ENCODE measurements at regions not wholly inside any gene's neighbourhood (a gene's known extent, or its start where the extent isn't known, plus 50 kb on each side); places are given as distances from the start of the nearest gene placed in this dataset.

- TF ChIP-seq POLR2A (IDR thresholded peaks at IDR 0.05; ENCODE audit: extremely low read depth, insufficient read length) (no peak), CTCF (IDR thresholded peaks at IDR 0.05; ENCODE audit: low read depth, low read length) (no peak), MYC (IDR thresholded peaks at IDR 0.05; ENCODE audit: low read depth, low read length) (no peak)
Observed at GRCh38 chr1:239467730-239468129, 81.4 kb downstream of the CHRM3 start.
